GM18508 (cell line): ENCODE measurements at regions not wholly inside any gene's neighbourhood (a gene's known extent, or its start where the extent isn't known, plus 50 kb on each side); places are given as distances from the start of the nearest gene placed in this dataset.
"Not testable (repeated sequence)": the region's sequence is repeated elsewhere in the genome, so short reads cannot be mapped to it uniquely, and the experiment has no call there.

Source experiments
- ATAC-seq: cut with Tn5 transposase; IDR thresholded peaks from one replicate; pipeline ENCODE4 v1.9.1; 2021; ENCODE audit warnings: moderate number of reproducible peaks; ENCODE audit not compliant: insufficient read depth, unreplicated experiment

DNA sequence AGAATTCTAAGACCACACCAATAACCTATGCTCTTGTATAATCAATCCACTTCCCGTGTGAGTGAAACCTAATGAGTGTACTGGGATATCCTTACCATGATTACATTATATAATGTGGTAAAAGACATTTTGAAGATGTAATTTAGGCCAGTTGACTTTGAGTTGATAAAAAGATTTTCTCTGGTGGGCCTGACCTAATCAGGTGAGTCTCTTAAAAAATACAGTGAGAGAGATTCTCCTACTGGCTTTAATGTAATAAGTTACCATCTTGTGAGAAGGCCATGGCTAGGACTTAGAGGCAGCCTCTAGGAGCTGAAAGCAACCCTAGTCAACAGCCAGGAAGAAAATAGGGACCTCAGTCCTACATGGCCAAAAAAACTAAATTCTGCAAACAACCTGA lies 847.7 kb upstream of the HS3ST5 start:
- ATAC-seq = no peak

DNA sequence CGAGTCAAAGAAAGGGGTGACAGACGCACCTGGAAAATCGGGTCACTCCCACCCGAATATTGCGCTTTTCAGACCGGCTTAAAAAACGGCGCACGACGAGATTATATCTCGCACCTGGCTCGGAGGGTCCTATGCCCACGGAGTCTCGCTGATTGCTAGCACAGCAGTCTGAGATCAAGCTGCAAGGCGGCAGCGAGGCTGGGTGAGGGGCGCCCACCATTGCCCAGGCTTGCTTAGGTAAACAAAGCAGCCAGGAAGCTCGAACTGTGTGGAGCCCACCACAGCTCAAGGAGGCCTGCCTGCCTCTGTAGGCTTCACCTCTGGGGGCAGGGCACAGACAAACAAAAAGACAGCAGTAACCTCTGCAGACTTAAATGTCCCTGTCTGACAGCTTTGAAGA lies 832.6 kb upstream of the HS3ST5 start:
- not testable (repeated sequence) for ATAC-seq

- ATAC-seq = not testable (repeated sequence)
These were observed 823.1 kb upstream of the HS3ST5 start for GRCh38 chr6:115165912-115166311.

GRCh38 chr6:115159733-115160132 lies 816.9 kb upstream of the HS3ST5 start:
- no peak for ATAC-seq

- ATAC-seq = no peak
These were observed 795.1 kb upstream of the HS3ST5 start for GRCh38 chr6:115137910-115138309.

- no peak for ATAC-seq
These were observed 791.0 kb upstream of the HS3ST5 start for GRCh38 chr6:115133790-115134189.

- ATAC-seq = no peak
These were observed 789.1 kb upstream of the HS3ST5 start for GRCh38 chr6:115131709-115132490.

- not testable (repeated sequence) for ATAC-seq
These were observed 778.7 kb upstream of the HS3ST5 start for GRCh38 chr6:115121513-115121912.

DNA sequence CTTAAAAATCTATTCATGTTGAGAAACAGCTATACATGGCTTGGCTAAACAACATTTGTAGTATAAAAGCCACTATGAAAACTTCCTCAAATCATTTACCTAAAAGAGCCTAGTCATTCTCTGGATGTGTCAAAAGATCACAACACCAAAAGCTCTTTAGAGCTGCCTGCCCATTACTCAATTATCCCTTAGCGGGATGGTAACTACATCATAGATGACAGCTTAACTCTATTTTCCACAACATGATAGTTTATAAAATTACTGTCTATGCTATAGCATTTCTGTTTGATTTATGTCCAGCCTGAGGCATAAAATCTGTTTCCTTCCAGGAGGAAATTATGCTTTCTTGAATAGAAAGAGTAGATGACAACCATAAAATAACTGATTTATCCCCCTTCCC lies 777.6 kb upstream of the HS3ST5 start:
- no peak for ATAC-seq

DNA sequence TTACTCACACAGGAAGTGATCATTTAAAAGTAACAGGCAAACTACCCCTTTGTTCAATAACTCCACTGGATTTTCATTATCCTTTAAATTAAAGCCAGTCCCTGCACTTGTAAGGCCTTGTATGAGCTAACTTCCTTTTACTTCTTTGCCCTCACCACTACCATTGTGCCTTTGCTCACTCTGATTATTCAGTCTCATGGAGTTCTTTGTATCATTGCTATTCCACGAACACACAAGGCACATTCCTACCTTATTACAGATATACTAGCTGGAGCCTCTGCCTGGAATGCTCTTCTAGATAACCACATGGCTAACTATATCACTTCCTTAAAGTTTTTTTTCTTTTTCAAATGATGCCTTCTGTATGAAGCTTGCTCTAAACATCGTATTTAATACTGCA lies 748.6 kb upstream of the HS3ST5 start:
- ATAC-seq = no peak

- no peak for ATAC-seq
These were observed 735.7 kb upstream of the HS3ST5 start for GRCh38 chr6:115078555-115078954.

DNA sequence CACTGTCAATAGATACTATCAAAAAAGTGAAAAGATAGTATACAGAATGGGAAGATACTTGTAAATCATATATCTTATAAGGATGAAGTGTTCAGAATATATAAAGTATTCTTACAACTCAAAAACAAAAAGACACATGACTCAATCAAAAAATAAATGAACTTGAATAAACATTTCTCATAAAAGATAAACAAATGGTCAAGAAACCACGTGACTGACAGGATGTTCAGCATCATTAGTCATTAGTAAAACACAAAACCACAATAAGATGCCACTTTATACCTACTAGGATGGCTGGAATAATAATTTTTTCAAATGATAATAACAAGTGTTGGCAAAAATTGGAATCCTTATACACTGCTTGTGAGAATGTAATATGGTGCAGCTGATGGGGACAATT lies 729.1 kb upstream of the HS3ST5 start:
- ATAC-seq = no peak

- ATAC-seq = no peak
These were observed 725.0 kb upstream of the HS3ST5 start for GRCh38 chr6:115067690-115068447.

GRCh38 chr6:115064680-115065079 lies 721.9 kb upstream of the HS3ST5 start:
- ATAC-seq = no peak

DNA sequence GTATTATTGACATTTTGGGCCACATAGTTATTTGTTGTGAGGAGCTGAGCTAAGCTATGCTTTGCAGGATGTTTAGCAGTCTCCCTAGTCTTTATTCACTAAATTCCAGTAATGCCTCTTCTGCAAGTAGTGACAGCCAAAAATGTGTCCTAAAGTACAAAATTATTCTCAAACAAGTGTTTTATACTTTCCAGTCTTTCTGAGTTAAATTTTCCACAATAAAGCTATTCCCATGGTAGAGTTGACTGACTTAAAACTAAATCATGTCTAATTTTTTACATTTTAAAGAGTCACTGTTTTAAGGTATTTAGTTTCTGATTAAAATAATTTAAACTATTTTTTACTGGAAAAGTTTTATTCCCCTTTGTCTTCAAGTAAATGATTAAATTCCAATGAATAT lies 717.8 kb upstream of the HS3ST5 start:
- no peak for ATAC-seq

GRCh38 chr6:115058414-115059211 lies 715.8 kb upstream of the HS3ST5 start:
- ATAC-seq = no peak

DNA sequence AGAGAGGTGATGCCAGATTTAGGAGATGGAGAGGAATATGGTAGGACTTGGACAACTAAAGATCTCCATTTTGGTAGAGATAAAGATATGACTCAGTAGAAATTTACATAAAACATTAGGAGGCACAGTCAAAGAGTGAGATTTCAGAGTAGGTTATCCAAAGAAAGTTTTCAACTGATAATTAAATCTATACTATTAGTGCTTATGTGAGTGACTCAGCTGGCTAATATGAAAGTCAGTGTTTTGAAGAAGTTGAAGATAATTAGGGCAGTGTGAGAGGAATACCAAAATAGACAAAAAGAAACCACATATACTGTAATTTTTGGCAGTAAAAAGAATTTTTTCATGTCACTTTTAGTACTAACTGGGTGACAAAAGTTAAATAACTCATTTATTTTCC lies 712.8 kb upstream of the HS3ST5 start:
- ATAC-seq = no peak

DNA sequence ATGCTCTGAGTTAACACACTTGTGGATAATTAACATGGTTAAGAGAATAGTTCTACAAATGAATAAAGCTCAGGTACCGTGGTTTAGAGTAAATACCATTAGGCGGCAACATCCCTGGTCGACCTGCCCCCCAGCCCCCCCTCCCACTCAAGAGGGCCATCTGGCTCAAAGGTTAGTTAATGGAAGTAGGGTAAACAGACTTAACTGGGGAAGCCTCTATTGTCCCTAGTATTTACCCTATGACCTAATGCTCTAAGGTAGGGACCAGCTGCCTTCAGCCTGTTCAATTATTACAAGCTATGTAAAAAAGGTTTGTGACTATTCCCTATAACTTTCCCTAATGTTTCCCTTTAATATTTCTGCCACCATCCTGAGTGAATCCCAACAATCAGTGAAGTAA lies 711.4 kb upstream of the HS3ST5 start:
- ATAC-seq = not testable (repeated sequence)

- no peak for ATAC-seq
These were observed 710.5 kb upstream of the HS3ST5 start for GRCh38 chr6:115053169-115053860.

DNA sequence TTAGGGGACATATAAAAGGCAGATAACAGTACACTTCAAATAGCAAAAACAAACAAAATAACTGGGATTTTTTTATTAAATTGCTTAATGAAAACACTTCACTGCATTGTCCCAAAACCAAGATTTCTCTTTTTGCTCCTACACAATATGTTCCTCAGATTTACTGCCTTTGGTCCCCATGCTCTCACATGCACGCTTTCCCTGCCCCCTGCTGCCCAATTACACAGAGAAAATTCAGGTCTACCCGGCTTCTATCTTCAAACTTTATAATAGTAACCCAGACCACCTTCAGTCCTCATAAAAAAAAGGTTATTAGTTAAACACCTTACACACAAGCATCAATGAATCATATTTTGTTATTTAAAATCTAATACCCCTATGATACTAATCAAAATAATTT lies 673.8 kb upstream of the HS3ST5 start:
- no peak for ATAC-seq
